ENCODE measurements at regions not wholly inside any gene's neighbourhood (a gene's known extent, or its start where the extent isn't known, plus 50 kb on each side); places are given as distances from the start of the nearest gene placed in this dataset.
"Not testable (repeated sequence)": the region's sequence is repeated elsewhere in the genome, so short reads cannot be mapped to it uniquely, and the experiment has no call there.

GRCh38 chr15:39031596-39031995 lies 467.0 kb upstream of the RASGRP1 start:
- DNase-seq (ENCODE audit: low spot score), result no peak

GRCh38 chr15:39034816-39035215 lies 470.2 kb upstream of the RASGRP1 start:
- no peak for DNase-seq (ENCODE audit: low spot score)

DNA sequence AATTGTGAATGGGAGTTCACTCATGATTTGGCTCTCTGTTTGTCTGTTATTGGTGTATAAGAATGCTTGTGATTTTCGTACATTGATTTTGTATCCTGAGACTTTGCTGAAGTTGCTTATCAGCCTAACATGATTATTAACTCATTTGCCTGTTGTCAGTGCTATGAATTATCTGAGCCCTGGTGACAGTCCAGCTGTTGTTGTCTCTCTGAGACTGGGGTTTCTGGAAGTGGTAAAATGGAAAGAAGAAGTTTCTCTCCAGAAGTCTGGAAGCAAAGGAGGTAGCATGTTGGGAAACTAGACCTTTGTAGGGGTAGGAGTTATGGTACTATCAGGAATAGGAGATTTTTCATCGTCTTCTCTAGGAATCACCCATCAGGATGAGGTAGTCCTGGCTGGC lies 473.0 kb upstream of the RASGRP1 start:
- DNase-seq (ENCODE audit: low spot score), result not testable (repeated sequence)

DNA sequence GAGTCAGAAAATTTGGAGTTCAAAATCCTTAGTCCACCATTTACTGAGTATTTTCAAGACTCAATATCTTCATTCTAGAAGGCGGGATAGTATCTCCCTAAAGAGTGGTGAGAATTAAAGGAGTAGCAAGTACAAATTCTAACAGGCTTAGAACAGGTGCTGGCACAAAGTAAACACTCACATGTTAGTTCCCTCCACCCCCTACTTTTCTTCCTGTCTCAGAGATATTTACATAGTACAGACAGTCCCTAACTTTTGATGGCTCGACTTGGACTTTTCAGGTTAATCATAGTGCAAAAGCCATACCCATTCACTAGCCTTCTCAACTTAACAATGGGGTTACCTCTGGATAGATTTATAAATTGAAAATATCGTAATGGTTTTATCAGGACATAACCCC lies 476.2 kb upstream of the RASGRP1 start:
- no peak for DNase-seq (ENCODE audit: low spot score)

DNA sequence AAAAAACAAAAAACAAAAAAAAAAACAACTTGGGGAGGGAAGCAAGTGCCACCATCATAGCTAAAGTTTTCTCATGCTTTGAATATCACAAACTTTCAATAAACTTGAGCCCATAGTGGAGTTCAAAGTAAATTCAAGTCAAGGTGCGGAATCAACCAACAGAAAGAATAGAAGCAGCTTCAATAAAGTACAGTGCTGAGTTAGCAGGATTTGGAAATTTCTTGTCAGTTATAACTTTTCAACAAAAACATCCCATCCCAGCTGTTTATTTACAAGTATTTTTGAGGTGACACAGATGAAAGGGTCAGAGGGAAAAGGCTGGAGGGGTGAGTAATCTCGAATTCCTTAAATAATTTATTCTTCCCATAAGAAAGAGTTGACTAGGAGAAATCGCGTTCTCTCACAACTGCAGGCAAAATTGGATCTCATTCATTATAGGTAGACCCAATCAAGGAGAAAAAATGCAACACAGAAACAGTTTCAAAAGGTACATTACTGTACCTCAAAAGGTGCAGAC lies 477.4 kb upstream of the RASGRP1 start:
- no peak for DNase-seq (ENCODE audit: low spot score)

DNA sequence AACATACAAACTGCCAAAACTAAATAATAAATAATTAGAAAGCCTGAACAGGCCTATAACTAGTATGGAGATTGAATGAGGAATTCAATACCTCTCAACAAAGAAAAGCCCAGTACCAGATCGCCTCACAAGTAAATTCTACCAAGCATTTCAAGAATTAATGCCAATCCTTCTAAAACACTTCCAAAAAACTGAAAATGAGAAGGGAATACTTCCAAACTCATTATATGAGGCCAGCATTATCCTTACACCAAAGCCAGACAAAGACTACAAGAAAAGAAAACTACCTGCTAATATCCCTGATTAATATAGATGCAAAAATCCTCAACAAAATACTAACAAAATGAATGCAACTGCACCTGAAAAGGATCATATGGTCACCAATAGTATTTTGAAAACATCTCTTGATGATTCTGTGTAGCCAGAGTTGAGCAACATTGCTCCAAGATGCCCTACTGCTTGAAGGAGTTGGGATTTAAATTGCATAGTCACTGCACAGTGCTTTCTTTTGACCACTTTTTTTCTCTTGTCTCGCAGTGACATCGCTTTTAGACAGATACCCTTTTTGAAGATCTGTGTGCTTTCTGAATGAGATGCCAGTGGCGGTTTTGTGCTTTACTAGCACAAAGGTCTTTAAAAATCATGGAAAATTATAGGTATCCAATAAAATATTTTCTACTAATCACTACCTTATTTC lies 487.2 kb upstream of the RASGRP1 start:
- DNase-seq (ENCODE audit: low spot score), result no peak

- DNase-seq (ENCODE audit: low spot score), result no peak
Measured at GRCh38 chr15:39052323-39052705, 487.7 kb upstream of the RASGRP1 start.

DNA sequence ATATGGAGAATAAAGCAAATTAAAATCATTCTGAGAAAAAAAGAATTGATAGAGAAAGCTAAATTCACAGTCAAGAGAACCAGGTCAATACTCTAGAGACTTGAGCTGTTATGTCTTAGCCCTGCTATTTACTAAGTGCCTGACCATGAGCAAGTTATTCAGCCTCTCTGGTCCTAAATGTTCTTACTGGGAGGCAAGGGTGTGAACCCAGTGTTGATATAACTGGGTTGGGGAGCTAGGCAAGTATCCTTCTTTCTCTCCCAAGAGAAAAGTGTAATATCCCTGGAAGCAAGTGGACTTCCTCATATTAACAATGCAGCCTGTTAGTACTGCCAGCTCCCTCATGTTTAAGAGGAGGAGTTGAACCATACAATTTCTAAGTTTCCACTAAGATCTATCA lies 488.9 kb upstream of the RASGRP1 start:
- DNase-seq (ENCODE audit: low spot score), result no peak

DNA sequence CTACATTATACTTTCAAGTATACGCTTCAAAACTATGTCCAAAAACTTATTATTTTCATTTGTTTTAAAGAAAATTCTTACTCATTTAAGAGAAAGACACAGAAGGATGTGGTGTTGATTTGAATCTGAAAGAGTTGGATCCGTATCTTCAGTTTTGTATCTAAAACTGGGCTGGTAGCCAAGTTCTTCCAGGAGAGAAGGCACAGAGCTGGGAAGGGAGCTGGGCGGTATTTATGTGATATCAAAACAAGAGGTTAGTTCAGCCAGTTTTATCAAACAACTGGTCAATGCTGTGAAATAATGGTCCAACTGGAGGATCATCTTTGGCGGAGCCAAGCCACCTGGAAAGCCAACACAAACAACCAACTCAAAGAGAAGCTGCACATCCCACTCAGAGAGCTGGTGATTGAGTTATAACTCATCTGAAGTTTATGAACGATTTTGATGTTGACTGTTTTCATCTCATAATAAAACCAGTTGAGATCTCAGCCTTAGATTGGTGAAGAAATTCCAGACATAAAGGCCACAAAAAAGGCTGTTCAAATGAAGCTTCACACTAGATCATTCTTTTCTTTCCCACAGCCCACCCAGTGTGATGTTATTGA lies 489.6 kb upstream of the RASGRP1 start:
- no peak for DNase-seq (ENCODE audit: low spot score)

DNA sequence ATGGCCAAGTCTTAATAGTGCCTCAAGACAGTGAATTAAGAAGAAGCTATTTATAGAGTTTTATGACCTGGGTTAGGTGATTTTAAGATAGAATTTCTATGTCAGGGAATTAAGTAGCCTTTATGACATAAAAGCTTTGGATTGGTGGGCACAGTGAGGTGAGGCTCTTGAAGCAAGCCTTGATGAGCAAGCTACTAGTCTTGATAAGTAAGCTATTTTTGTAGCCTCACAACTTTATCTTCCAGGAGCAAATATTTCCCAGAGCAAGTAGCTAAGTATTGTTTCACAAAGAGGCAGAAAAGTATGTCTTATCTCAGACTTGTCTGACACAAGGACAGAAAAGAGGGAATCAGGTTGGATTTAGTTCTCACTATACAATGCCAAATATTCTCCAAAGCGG lies 491.7 kb upstream of the RASGRP1 start:
- no peak for DNase-seq (ENCODE audit: low spot score)

- no peak for DNase-seq (ENCODE audit: low spot score)
Measured at GRCh38 chr15:39058351-39059131, 493.9 kb upstream of the RASGRP1 start.

GRCh38 chr15:39059917-39060316 lies 495.3 kb upstream of the RASGRP1 start:
- no peak for DNase-seq (ENCODE audit: low spot score)

GRCh38 chr15:39061952-39062464 lies 497.4 kb upstream of the RASGRP1 start:
- DNase-seq (ENCODE audit: low spot score), result no peak

DNA sequence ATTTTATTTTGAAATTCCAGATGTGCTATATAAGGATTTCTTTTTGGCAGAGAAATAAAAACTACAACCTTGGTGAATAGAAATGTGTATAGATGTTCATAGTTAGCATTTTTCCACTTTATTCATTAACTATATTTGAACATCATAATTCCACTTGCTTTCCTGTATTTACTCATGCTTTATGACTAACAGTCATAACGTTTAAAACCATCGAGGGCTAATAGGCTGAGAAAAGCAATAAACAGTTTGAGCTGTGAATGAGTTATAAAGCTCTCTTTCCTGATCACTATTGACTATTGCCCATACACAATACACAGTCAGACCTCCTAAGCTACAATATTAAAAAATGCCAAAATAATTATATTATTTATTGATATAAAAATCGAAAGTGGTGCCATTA lies 502.1 kb upstream of the RASGRP1 start:
- no peak for DNase-seq (ENCODE audit: low spot score)

DNA sequence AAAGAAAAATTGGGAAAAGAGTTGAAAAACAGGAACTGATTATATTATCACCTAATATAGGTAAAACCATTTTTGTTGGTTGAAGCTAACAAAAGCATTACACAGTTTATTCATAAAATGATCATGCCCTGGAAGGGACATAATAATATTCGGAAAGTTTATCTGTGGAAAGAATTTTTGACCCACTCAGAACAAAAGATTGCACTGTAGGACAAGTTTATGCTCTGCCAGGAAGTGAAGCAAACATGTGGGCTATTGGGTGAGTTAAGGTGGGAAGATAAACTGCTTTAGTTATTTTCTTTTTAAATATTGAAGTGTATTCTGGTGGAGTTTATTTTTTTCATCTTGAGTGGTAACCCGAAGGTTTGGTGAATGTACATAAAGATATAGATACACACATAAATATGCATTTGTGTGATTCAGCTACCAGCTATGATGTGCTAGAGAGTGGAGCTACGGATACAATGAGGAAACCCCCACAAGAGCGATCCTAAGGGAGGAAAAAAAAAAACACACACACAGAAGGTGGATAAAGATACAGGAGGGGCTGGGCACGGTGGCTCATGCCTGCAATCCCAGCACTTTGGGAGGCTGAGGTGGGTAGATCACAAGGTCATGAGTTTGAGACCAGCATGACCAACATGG lies 506.4 kb upstream of the THBS1 start:
- no peak for DNase-seq (ENCODE audit: low spot score)

- DNase-seq (ENCODE audit: low spot score), result no peak
Measured at GRCh38 chr15:39075311-39075710, 505.6 kb upstream of the THBS1 start.

- no peak for DNase-seq (ENCODE audit: low spot score)
Measured at GRCh38 chr15:39075756-39076341, 505.0 kb upstream of the THBS1 start.

GRCh38 chr15:39078026-39078425 lies 502.9 kb upstream of the THBS1 start:
- no peak for DNase-seq (ENCODE audit: low spot score)

DNA sequence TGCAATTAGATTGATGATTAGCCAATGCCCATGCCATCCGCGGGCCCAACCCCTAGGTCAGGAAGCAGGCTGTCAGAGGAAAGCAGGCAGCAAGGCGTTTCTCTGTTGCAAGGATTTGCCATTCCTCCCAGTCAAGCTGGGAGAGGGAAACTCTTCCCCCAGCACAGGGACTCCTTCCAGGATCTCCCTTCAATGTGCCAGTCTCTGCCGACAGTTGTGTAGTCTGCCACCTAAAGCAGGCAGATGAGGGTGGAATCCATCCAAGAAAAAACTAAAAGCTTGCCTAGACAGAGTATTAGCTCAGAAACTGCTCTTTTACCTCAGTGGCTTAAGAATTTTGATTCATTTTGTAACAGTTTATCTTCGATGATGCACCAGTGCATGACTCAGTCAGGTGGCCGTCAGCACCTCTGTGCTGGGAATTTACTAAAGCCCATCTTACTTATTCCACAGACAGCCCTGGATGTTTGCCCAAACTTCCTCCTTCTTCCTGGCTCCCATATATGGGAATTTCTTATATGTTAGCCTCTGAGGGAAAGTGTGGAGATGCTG lies 501.5 kb upstream of the THBS1 start:
- no peak for DNase-seq (ENCODE audit: low spot score)

- DNase-seq (ENCODE audit: low spot score), result no peak
Measured at GRCh38 chr15:39083213-39083612, 497.7 kb upstream of the THBS1 start.

DNA sequence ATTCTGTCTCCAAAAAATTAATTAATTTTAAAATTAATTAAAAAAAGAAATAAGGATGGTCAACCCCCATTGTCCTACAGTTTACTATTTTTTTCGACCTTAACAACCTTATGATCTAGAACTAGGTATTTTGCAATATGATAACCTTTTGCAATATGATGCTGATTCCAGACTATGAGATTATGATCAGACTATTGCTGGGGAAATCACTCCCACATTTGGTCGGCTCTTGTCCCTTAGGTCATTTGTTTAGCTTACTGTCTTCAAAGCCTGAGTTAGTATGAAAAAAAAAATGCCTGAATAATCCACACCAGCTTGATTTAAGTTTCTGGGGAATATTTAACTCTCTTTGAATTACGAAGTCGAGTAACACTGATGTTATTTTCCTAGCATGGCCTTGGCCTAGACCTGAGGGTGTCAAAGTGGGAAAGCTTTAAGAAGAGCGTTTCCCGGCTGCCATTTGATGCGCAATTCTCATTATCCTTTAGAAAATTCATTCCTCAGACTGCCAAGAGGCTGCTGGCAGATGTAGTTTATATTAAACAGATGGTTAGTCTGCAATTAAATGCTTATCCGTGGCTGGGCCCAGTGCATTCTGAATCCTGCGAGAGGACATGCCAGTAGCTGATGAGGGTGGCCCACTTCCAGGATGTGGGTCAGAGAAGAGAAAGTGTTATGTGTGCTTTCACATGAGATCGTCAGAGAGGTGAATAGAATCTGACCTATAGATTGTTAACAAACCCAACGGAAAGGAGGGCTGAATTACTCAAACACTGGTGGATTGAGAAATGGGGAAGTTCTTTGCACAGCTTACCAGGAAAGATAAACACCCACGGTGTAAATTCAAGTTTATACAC lies 496.0 kb upstream of the THBS1 start:
- no peak for DNase-seq (ENCODE audit: low spot score)
